ENCODE measurements at regions not wholly inside any gene's neighbourhood (a gene's known extent, or its start where the extent isn't known, plus 50 kb on each side); places are given as distances from the start of the nearest gene placed in this dataset.
"Not testable (repeated sequence)": the region's sequence is repeated elsewhere in the genome, so short reads cannot be mapped to it uniquely, and the experiment has no call there.

DNA sequence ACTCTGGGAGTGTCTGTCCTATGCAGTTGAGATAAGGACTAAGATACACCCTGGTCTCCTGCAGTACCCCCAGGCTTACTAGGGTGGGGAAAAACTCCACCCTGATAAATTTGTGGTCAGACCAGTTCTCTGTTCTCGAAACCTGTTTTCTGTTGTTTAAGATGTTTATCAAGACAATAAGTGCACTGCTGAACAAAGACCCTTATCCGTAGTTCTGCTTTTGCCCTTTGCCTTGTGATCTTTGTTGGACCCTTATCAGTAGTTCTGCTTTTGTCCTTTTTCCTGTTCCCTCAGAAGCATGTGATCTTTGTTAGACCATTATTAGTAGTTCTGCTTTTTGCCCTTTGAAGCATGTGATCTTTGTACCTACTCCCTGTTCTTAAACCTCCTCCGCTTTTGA, 824.4 kb downstream of the TRAM1L1 start:
- DNase-seq, ATAC-seq: not testable (repeated sequence)

DNA sequence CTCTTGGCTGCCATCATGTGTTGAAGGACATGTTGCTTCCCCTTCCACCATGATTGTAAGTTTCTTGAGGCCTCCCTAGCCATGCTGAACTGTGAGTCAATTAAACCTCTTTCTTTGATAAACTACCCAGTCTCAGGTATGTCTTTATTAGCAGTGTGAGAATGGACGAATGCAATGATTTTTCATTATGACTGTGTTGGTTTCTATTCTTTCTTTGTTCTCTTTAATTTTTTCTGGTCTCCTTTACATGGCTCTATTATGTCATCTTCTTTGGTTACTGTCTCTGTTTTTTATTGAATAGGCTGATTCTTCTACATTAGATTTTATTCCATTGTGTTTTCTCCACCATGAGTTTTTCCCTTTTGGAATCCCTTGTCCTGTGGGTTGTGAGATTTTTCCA, 840.6 kb downstream of the TRAM1L1 start:
- intact Hi-C loops (cut with DNase I, micrococcal nuclease): no loop called here
- DNase-seq: no peak
- ATAC-seq: no peak

More for the DNA sequence above, 824.4 kb downstream of the TRAM1L1 start:
- intact Hi-C loops (cut with DNase I, micrococcal nuclease): not testable (repeated sequence)

DNA sequence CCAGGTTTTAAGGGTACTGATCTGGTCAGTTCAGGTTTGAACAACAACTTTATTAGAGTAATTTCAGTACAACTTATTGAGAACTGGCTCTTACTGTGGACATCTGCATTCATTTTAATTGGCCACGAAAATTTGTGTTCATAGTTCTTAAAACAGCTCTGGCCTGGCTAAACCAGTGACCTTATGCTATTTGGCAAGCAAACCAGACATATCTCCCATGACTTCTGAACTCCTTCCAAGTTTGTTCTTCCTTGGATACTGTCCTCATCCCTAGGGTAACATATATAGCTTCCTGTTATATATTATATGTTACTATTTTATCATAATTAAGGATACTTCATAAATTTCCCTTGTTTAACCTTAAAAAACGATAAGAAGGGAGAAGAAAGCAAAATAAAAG, 841.9 kb downstream of the TRAM1L1 start:
- intact Hi-C loops (cut with DNase I, micrococcal nuclease): no loop called here
- ATAC-seq: no peak

DNA sequence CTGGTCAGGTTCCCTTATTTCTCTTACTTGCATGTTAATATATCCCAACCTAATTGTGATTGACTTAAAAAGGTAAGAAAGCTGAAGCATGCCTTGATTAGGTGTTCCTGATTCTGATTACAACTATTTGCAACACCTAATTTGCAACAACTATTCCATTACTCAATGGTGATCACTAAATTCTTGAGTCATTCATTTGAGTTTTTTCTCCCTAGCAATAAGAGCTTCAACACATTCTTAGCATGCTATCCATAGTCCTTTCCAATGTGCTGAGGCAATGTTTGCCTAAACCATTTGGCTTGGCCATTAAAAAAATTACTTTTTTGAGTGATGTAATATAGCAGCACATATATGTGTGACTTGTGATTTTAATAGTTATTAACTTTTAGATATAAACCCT, 851.4 kb downstream of the TRAM1L1 start:
- DNase-seq (no peak), ATAC-seq (no peak)
- intact Hi-C loops (cut with DNase I, micrococcal nuclease): no loop called here

More for the DNA sequence above, 841.9 kb downstream of the TRAM1L1 start:
- DNase-seq: no peak

DNA sequence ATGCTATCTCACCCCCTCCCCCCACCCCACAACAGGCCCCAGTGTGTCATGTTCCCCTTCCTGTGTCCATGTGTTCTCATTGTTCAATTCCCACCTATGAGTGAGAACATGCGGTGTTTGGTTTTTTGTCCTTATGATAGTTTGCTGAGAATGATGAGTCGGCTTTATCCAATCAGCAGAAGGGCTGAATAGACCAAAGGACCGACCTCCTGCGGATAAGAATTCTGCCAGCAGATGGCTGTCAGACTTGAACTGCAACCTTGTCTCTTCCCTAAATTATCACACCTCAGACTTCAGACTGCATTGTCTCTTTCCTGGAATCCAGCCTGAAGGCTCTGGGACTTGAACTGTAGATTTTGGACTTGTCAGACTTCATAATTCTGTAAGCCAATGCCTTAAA, 853.4 kb downstream of the TRAM1L1 start:
- ATAC-seq; intact Hi-C loops (cut with DNase I, micrococcal nuclease); DNase-seq: not testable (repeated sequence)

DNA sequence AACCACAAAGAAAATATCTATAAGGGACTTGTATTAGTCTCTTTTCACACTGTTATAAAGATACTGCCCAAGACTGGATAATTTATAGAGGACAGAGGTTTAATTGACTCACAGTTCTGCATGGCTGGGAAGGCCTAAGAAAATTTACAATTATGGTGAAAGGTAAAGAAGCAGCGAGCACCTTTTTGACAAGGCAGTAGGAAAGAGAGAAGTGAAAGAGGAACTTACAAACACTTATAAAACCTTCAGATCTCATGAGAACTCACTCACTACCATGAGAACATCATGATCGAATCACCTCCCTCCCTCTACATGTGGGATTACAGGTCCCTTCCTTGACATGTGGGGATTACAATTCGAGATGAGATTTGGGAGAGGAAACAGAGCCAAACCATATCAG, 856.0 kb downstream of the TRAM1L1 start:
- no peak for ATAC-seq
- intact Hi-C loops (cut with DNase I, micrococcal nuclease): no loop called here
- no peak for DNase-seq

DNA sequence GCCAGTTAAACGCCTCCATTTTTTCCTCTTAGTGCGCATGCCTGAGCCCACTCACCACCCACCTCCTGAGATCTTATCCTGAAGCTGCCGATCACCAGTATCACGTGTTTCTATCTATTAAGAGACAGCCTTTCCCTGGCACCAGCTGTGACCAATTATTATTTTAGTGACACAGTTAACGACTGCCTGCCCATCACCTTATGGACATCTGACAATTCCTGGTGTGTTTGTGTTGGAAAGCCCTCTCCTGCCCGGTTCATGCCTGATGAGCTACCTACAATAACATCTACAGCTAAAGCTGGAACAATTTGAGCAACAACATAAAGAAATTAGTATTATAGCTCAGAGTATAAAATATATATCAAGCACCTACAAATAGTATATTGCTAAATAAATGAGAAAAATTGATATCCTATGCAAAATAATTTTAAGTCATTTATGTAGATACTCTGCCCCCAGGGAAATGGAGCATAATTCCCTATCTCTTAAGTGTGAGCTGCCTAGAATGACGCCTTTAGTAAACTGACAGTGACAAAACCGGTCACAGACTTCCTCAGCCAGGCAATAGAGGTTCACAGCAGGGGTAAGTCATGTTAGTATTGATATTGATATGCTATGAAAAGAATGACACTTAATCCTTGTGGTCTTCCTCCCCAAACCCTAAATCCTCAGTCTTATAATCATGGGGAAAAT, 862.2 kb downstream of the TRAM1L1 start:
- no peak for DNase-seq
- ATAC-seq: no peak
- intact Hi-C loops (cut with DNase I, micrococcal nuclease): no loop called here

DNA sequence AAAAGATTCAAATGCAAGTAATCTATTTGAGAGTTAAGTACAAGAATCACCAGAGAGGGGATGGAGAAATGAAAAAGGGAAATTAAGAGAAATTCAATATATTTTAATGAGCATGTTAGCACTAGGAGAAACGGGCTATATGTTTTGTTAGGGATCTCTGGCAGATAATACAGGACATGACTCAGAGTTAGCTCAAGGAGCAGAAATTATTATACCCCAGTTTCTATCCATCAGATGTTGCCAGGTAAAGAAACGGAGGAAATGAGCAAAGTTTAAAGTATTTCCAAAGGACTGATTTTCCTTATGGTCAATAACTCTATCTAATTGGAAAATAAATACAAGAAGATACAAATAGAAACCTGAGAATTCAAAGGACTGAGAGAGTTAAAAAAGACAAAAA, 867.6 kb downstream of the TRAM1L1 start:
- DNase-seq: no peak
- intact Hi-C loops (cut with DNase I, micrococcal nuclease): no loop called here
- ATAC-seq: no peak

DNA sequence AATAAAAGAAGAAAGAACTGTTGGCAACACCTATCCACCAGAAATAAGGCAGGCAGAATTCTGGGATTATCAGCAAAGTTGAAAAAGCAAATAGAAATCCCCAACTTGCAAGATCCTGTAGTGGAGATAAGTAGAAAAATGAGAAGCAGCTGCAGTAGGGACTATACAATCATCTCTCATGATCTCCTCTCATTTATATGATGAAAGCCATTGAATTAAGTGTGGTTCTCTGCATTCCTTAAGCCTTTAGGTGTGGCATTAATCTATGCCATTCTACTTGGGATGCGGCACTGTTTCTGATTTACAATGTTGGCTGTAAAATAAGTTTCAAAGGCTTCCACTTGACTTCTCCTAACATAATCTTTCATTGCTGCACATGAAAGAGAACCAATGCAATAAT, 869.8 kb downstream of the TRAM1L1 start:
- no peak for DNase-seq
- intact Hi-C loops (cut with DNase I, micrococcal nuclease): no loop called here
- ATAC-seq: no peak

DNA sequence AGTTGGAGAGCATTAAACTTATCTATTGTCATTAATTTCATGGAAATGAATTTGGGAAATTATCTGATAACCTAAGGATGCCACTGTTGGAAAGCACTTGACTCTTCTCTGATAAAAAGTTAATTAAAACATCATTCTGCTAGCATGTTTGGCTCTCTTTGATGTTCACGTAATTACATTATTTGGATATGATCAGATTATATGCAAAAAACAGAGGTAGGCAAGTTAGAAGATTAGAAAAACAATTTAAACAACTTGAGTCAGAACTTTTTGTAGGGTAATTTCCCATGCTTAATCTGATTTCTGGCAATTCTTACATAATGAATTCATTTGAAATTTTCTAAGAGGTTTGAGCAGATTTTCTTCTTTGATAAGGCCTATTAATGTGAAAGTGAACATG, 882.9 kb downstream of the TRAM1L1 start:
- no peak for DNase-seq
- intact Hi-C loops (cut with DNase I, micrococcal nuclease): no loop called here
- no peak for ATAC-seq

DNA sequence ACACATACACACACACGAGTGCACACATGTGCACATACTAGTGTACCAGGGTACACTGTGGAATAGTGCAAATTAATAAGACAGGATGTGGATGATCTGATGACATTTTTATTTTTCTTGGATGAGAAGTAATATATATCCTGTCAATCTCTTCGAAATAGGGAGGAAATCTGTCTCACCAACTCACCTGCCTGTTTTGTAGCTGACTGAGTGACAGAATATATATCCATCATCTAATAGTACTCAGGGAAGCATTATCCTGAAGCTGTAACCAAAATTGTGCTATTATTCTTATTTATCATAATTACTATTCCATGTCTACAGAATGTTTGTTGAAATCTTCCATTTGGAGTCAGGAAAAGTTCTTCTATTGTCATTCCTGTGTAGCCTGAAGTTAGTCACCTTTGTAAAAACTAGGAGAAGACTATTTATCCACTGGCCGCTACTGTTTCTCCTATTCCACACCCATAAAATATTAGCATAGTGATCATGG, 888.0 kb downstream of the TRAM1L1 start:
- intact Hi-C loops (cut with DNase I, micrococcal nuclease): no loop called here
- no peak for ATAC-seq
- no peak for DNase-seq

DNA sequence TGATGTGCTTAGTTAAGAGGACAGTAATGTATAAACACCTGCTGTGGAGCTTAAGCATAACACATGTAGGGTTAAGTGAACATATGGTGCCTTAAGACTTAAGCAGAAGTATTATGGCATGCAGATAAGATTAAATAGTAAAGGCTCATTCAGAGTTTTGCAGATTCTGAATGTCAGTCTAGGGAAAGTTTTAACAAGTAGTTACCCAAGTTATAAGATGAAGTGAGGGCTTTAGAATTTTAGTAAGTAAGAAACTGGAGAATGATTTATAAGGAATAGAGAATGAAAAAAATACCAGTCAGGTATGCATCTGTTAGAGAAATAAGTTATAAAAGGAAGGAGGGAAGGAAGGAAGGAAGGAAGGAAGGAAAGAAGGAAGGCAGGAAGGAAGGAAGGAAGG, 902.1 kb downstream of the TRAM1L1 start:
- DNase-seq (no peak), ATAC-seq (no peak)
- intact Hi-C loops (cut with DNase I, micrococcal nuclease): no loop called here

DNA sequence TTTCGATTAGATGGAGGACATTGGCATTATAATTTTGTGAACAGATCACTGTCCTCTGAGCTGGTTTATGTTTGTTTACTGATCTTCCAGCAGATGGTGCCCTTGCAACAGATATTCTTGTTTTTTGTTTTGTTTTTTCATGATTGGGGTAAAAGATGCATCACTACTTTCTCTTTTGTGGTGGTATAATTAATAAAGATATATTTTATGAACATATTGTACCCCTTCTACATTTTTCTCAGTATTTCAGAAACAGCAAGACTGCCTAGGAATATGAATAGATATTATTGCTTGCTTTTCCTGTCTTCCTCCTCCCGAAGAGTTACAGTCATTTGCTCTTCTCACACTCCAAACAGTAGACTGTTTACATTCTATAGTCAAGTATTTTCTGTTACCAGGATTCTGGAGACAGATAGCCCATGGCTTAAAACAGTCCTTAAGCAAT, 905.2 kb downstream of the TRAM1L1 start:
- intact Hi-C loops (cut with DNase I, micrococcal nuclease): no loop called here
- no peak for ATAC-seq
- DNase-seq: no peak

DNA sequence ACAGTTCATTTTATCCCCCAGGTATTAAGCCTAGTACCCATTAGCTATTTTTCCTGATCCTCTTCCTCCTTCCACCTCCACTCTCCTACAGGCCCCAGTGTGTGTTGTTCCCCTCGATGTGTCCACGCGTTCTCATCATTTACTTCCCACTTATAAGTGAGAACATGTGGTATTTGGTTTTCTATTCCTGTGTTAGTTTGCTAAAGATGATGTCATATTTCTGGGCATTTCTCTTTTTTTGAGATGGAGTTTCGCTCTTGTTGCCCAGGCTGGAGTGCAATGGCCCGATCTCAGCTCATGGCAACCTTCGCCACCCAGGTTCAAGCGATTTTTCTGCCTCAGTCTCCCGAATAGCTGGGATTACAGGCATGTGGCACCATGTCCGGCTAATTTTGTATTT, 934.0 kb downstream of the TRAM1L1 start:
- DNase-seq; intact Hi-C loops (cut with DNase I, micrococcal nuclease); ATAC-seq: not testable (repeated sequence)

DNA sequence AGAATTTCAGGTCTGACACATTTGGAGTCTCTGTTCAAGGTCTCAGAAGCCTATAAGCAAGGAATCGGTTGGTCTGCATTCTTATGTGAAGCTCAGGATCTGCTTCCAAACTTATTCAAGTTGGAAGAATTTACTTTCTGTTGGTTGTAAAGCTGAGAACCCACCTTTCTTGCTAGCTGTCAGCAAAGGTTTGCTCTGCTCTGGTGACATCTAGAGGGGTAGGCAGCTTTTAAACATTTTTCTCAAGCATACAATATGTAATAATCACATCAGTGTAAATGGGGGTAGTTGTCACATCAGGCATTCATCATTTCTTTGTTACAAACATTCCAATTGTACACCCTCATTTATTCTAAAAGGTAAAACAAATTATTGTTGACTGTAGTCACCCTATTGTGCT, 935.2 kb downstream of the TRAM1L1 start:
- ATAC-seq: no peak
- no peak for DNase-seq
- intact Hi-C loops (cut with DNase I, micrococcal nuclease): no loop called here

DNA sequence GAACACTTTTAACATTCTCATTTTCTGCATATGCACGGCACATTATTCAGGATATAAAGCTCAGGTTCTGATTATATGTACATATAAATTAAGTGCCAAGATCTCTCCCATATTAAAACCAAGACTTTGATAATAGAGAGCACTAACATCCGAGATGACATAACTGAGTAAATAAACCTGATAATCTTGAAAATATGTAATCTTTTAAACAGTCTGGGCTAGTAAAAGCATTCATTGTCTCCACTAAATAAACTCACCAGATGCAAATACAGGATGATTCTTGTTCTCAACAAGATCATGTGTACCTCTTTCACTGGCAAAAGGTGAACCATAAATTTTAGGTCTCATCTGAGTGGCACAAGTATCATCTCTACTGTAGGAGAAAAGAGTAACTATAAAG, 942.2 kb downstream of the TRAM1L1 start:
- no peak for DNase-seq
- ATAC-seq: no peak
- intact Hi-C loops (cut with DNase I, micrococcal nuclease): no loop called here

DNA sequence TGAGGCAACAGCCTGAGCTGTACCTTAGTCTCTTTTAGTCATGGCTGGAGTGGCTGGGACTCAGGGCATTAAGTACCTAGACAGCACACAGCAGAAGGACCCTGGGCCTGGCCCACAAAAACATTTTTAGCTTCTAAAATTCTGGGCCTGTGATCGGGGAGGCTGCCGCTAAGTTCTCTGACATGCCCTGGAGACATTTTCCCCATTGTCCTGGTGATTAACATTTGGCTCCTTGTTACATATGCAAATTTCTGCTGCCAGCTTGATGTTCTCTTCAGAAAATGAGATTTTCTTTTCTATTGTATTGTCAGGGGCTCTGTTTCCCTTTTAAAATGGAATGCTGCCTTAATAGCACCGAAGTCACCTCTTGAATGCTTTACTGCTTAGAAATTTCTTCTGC, 952.4 kb downstream of the TRAM1L1 start:
- DNase-seq: no peak
- intact Hi-C loops (cut with DNase I, micrococcal nuclease): no loop called here
- ATAC-seq: no peak

DNA sequence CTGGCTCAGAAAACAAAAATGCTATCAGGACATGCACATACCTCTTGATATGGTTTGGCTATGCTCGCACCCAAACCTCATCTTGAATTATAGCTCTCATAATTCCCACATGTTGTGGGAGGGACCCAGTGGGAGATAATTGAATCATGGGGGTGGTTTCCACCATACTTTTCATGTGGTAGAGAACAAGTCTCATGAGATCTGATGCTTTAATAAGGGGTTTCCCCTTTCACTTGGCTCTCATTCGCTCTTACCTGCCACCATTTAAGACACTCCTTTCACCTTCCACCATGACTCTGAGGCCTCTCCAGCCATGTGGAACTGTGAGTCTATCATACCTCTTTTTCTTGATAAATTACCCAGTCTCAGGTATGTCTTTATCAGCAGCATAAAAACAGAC, 958.6 kb downstream of the TRAM1L1 start:
- intact Hi-C loops (cut with DNase I, micrococcal nuclease): no loop called here
- no peak for DNase-seq
- no peak for ATAC-seq

DNA sequence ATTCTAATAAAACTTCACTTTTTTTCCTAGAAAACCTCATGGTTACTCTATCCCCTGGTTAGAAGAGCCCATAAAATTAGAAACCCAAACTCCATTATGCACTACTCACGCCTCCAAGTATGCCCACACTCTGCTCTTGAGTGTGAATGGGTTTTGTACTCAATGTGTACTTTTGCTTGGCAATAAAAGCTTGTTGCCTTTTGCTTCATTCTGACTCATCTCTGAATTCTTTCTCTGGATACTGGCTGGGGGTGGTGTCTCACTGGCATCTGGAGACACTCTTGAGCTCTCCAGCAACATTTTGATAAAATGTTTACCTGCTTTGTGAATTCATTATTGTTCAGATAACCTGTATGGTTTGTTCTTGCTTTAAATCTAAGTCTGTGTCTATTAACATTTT, 963.3 kb downstream of the TRAM1L1 start:
- no peak for ATAC-seq
- DNase-seq: no peak
- intact Hi-C loops (cut with DNase I, micrococcal nuclease): no loop called here

DNA sequence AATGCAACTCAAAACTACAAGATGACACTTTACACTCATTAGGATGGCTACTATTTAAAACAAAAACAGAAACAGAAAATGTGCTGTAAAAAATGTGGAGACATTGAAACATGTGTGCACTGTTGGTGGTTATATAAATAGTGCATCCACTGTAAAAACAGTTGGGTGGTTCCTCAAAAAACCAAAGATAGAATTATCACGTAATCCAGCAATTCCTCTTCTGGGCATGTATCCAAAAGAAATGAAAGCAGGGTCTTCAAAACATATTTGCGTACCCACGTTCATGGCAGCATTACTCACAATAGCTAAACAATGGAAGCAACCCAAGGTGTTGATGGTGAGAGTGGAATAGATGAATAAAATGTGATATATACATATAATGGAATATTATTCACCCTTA, 967.2 kb downstream of the TRAM1L1 start:
- DNase-seq (no peak), ATAC-seq (no peak)
- intact Hi-C loops (cut with DNase I, micrococcal nuclease): no loop called here

DNA sequence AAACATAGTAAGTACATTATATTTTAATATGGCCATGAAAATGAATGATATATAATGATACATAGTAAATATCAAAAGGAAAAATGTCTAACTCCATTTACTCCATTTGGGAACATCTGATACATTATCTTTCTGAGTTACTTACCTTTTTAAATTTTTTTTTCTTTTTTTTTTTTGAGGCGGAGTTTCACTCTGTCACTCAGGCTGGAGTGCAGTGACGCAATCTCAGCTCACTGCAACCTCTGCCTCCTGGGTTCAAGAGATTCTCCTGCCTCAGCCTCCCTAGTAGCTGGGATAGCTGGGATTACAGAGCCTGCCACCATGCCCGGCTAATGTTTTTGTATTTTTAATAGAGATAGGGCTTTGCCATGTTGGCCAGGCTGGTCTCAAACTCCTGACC, 972.5 kb downstream of the TRAM1L1 start:
- not testable (repeated sequence) for ATAC-seq

More for the DNA sequence above, 972.5 kb downstream of the TRAM1L1 start:
- DNase-seq; intact Hi-C loops (cut with DNase I, micrococcal nuclease): not testable (repeated sequence)
